Activated T-helper 1 cell treated with anti-CD3 and anti-CD28 coated beads, Interleukin-12 subunit alpha, Interleukin-12 subunit beta, Interleukin-2, Interleukin-4 antibody, amounts not matched to agents 30 ng/mL and 10 ng/mL and 1 ng/mL, durations not matched to agents 14 hours and 24 hours and 36 hours (primary cell): ENCODE measurements at regions not wholly inside any gene's neighbourhood (a gene's known extent, or its start where the extent isn't known, plus 50 kb on each side); places are given as distances from the start of the nearest gene placed in this dataset.
"Not testable (repeated sequence)": the region's sequence is repeated elsewhere in the genome, so short reads cannot be mapped to it uniquely, and the experiment has no call there.

Experiments
- DNase-seq: peaks from one replicate; pipeline ENCODE4 v3.0.0; 2021; ENCODE audit warnings: low spot score
- H3K27ac Mint-ChIP-seq: one replicate; pipeline ENCODE4 v1.8.0; 2021; ENCODE audit warnings: mild to moderate bottlenecking, mixed read lengths
- H3K27me3 Mint-ChIP-seq: one replicate; pipeline ENCODE4 v1.8.0; 2022; ENCODE audit warnings: mild to moderate bottlenecking, moderate library complexity, mixed read lengths; ENCODE audit not compliant: insufficient read depth
- H3K36me3 Mint-ChIP-seq: one replicate; pipeline ENCODE4 v1.8.0; 2021; ENCODE audit warnings: low read depth, mixed read lengths
- H3K4me1 Mint-ChIP-seq: one replicate; pipeline ENCODE4 v1.8.0; 2021; ENCODE audit warnings: low read depth, mixed read lengths
- H3K4me3 Mint-ChIP-seq: one replicate; pipeline ENCODE4 v1.8.0; 2021; ENCODE audit warnings: mild to moderate bottlenecking, moderate library complexity, mixed read lengths
- H3K9me3 Mint-ChIP-seq: one replicate; pipeline ENCODE4 v1.8.0; 2021; ENCODE audit warnings: mixed read lengths
- intact Hi-C: fragments of 100-400 bp; cut with micrococcal nuclease; formaldehyde crosslinking; loops from one replicate; pipeline ENCODE4 v1.15.1; 2024

DNA sequence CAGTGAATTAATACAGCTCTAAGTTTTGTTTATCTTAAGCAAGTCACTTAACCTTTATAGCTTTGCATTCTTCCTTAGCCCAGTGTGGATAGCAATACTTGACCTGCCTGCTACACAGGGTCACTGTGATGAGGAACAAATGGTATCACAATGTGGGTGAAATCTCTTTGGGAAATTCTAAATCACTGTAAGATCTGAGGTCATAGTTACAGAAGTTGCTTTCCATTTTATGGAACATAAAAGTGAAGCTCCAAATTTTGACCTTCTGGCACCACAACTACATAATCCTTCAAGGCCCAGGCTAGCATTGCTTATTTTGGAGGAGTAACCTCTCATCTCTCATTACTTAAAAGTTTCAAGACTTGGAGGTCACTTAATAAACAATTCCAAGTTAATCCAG lies 227.7 kb downstream of the USP46 start:
- no peaks in the 10 kb centered on the region for H3K36me3 Mint-ChIP-seq
- H3K9me3 Mint-ChIP-seq, result no peaks in the 10 kb centered on the region
- H3K27ac Mint-ChIP-seq, result no peak overlapping the region
- H3K27me3 Mint-ChIP-seq, result peaks cover 3% of the 10 kb centered on the region
- intact Hi-C loops, result no loop called here
- no peak overlapping the region for H3K4me3 Mint-ChIP-seq
- DNase-seq, result no peak
- H3K4me1 Mint-ChIP-seq, result no peaks in the 10 kb centered on the region

DNA sequence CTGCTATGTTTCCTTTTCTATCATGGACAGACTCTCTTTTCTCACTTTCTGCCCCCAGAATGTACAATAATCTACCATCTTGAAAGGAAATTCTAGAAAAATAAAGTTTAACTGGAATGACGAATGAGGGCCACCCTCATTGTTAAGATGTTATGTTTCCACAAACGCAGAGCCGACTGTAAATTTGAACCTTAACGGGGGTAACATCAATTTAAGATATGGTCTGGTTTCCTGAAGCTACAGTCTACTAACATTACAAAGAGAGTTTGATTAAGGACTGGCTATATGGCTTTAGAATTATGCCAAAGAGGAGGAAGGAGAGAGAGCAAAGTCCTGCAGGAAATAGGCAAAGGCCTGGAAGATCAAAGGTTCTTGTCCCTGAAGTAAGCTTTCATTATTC lies 227.2 kb downstream of the USP46 start:
- intact Hi-C loops, result no loop called here
- H3K27me3 Mint-ChIP-seq, result peaks cover 3% of the 10 kb centered on the region
- no peak overlapping the region for H3K4me3 Mint-ChIP-seq
- no peaks in the 10 kb centered on the region for H3K36me3 Mint-ChIP-seq
- no peaks in the 10 kb centered on the region for H3K9me3 Mint-ChIP-seq
- H3K4me1 Mint-ChIP-seq, result no peaks in the 10 kb centered on the region
- DNase-seq, result no peak
- H3K27ac Mint-ChIP-seq, result no peak overlapping the region

DNA sequence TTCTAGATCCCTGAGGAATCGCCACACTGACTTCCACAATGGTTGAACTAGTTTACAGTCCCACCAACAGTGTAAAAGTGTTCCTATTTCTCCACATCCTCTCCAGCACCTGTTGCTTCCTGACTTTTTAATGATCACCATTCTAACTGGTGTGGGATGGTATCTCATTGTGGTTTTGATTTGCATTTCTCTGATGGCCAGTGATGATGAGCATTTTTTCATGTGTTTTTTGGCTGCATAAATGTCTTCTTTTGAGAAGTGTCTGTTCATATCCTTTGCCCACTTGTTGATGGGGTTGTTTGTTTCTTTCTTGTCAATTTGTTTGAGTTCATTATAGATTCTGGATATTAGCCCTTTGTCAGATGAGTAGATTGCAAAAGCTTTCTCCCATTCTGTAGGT lies 216.6 kb downstream of the USP46 start:
- H3K4me1 Mint-ChIP-seq, H3K36me3 Mint-ChIP-seq, H3K27ac Mint-ChIP-seq, H3K9me3 Mint-ChIP-seq, intact Hi-C loops, H3K27me3 Mint-ChIP-seq, H3K4me3 Mint-ChIP-seq, DNase-seq: not testable (repeated sequence)

DNA sequence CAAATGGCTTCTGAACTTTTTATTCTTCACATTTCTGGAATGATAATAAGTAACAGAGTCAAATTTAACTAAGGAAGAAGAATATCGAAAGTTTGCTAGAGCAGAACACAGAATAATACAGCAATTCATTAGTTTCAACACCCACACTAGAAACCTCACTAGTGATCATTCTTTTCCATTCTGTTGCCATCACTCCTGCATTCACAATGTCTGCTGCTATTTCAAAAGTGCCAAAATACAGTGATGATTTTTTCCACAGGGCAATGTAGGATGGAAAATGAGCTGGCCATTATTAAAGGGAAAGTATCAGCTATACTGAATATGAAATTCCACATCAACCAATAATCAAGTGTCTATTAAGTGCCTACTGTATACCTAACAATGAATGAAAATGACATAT lies 186.7 kb downstream of the USP46 start:
- intact Hi-C loops, result no loop called here
- DNase-seq, result no peak
- Mint-ChIP-seq H3K27ac (no peak overlapping the region), H3K4me1 (no peaks in the 10 kb centered on the region), H3K9me3 (no peaks in the 10 kb centered on the region), H3K36me3 (no peaks in the 10 kb centered on the region), H3K27me3 (peaks cover 2% of the 10 kb centered on the region), H3K4me3 (no peak overlapping the region)

DNA sequence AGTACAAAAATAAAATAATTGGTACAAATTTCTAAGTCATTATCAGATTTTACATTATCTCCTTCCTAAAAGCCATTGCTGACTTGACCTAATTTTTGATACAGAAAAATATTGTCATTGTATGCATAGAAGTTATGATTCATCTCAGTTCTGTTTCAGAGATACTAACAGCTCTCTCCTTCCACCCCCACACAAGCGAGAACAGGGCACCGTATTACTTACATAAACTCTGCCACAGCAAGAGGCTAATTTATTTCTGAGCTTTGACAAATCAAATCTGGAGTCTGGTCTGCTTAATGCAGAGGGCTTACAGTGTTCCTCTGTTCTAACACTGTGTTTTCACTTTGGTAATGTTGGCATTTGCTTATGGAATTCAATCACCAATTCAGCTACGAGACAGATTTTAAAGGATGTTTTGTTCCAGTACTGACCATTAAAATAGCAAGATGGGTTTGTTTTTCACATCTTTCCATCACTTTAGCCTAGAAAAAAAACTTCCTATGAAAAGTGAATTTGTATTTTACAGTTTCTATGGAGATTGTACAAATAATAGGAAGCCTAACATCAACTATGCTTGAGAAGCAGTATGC lies 181.8 kb downstream of the USP46 start:
- no peaks in the 10 kb centered on the region for H3K9me3 Mint-ChIP-seq
- H3K36me3 Mint-ChIP-seq, result no peaks in the 10 kb centered on the region
- no peak overlapping the region for H3K4me3 Mint-ChIP-seq
- H3K27me3 Mint-ChIP-seq, result no peaks in the 10 kb centered on the region
- intact Hi-C loops, result no loop called here
- no peak overlapping the region for H3K27ac Mint-ChIP-seq
- no peaks in the 10 kb centered on the region for H3K4me1 Mint-ChIP-seq
- no peak for DNase-seq

DNA sequence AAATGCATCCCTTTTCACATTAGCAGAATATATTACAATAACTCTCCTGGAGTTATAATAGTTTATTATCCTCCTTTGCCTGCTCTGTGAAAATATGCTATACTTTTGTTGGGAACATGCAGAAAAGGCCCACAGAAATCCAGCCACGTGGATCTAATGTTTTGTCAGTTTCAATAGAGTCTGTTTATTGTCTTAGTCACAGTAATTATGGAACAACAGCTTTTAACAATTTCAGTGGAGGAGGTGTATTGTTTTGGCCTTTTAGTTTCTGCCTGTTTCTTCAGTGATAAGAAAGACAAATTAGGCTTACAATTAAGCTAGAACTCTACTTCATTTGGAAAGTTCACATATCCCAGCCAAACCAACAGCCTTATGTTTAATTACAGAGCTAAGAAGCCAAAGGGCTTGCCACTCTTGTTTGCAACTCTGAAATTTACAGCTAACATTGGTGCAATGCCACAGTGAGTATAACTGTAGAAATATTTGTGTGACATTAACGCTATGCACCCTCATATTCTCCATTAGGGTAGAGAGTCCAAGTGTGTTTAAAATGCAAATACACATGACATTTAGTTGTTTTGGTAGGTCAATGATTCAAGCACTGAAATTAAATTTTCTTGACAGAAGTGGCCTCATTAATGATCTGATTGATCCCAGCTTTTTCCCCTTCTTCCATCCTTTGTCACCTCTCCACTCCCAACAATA lies 175.8 kb downstream of the USP46 start:
- no peaks in the 10 kb centered on the region for H3K4me1 Mint-ChIP-seq

DNA sequence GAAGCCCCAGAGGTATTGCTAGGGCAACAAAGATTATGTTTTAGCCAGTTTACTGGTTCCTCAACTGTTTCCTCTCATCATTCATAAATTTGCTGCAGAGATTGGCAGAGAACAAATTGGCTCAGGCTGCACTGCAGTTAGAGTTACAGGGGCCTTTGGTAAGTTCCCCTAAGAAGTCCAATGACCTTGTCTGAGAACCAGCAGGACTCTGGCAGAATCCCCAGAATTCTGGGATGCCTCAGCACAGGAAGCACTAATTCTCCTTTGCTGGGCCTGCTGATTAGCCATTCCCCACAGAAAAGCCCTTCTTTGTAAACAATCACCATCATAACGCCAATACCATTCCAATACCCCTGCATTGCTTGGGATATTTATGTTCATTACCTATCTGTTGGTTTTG lies 151.3 kb downstream of the USP46 start:
- intact Hi-C loops, result no loop called here
- no peak for DNase-seq
- H3K27ac Mint-ChIP-seq, result no peak overlapping the region
- no peak overlapping the region for H3K4me3 Mint-ChIP-seq
- no peaks in the 10 kb centered on the region for H3K36me3 Mint-ChIP-seq
- H3K27me3 Mint-ChIP-seq, result no peaks in the 10 kb centered on the region
- no peaks in the 10 kb centered on the region for H3K4me1 Mint-ChIP-seq
- no peaks in the 10 kb centered on the region for H3K9me3 Mint-ChIP-seq

More for the DNA sequence above, 175.8 kb downstream of the USP46 start:
- Mint-ChIP-seq H3K27ac (no peak overlapping the region), H3K27me3 (peaks cover 3% of the 10 kb centered on the region), H3K4me3 (no peak overlapping the region), H3K36me3 (no peaks in the 10 kb centered on the region), H3K9me3 (no peaks in the 10 kb centered on the region)
- intact Hi-C loops, result no loop called here
- no peak for DNase-seq

DNA sequence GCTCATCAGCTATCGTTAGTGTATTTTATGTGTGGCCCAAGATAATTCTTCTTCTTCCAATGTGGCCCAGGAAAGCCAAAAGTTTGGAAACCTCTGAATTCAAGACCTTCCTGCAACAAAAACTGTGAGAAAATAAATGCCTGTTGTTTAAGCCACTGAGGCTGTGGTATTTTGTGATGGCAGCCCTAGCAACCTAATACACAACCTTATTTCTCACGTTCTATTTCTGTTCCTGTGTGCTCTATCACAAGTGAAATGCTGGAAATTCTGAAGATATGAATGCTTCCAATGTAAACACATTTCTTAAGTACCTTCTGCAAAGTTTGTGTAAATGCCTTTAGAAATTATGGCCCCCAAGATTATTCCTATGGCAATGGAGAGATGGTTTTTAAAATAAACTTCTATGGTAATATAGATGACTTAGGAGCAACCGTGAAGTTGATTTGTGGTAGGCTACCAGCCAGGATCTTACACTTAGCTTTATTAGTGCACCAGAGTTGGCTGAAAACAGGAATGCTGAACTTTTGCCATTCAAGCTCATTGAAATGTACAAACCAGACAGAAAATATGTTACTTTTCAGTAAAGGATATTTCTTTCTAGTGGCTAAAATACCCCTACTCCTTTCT lies 148.0 kb downstream of the USP46 start:
- intact Hi-C loops, result no loop called here

DNA sequence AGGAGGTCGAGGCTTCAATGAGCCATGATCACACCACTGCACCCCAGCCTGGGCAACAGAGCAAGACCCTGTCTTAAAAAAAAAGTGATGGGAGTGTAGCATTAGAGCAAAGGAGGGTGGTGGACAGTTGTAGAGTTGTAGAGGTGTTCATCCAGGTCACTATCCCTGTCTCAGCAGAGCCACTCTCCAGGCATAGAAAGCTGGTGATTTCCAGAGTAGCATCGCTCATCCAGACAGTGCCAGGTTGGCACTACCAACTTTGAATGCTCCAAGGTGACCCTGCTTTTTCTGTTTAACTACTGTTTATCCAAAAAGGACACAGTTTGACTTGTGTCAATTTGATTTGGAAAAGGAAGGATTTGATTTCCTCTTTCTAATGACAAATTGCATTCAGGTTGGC lies 147.3 kb downstream of the USP46 start:
- intact Hi-C loops, result no loop called here
- Mint-ChIP-seq H3K4me3 (no peak overlapping the region), H3K36me3 (no peaks in the 10 kb centered on the region), H3K27ac (no peak overlapping the region), H3K9me3 (no peaks in the 10 kb centered on the region), H3K27me3 (no peaks in the 10 kb centered on the region), H3K4me1 (no peaks in the 10 kb centered on the region)
- no peak for DNase-seq

More for the DNA sequence above, 148.0 kb downstream of the USP46 start:
- Mint-ChIP-seq H3K27ac (no peak overlapping the region), H3K4me1 (no peaks in the 10 kb centered on the region), H3K36me3 (no peaks in the 10 kb centered on the region), H3K9me3 (no peaks in the 10 kb centered on the region), H3K4me3 (no peak overlapping the region), H3K27me3 (no peaks in the 10 kb centered on the region)
- DNase-seq, result no peak

DNA sequence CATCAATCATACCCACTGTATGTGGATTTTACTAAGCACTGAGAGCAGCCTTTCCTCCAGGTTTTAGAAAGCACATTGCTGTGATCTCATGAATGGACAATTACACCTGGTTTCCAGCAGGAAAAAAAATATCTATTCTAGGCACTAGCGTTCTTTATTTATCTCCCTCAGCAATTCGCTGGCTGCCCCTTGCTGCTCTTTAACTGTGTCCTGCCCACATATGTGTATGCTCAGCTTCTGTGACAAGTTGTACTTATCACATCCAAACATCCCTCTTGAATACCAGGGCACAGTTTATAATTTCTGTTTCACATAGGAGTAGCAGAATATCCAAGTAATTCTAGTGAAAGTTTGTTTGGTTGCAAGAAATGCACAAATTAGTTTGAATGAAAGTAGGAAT lies 146.8 kb downstream of the USP46 start:
- Mint-ChIP-seq H3K27ac (no peak overlapping the region), H3K9me3 (no peaks in the 10 kb centered on the region), H3K4me1 (no peaks in the 10 kb centered on the region), H3K4me3 (no peak overlapping the region), H3K27me3 (no peaks in the 10 kb centered on the region), H3K36me3 (no peaks in the 10 kb centered on the region)
- intact Hi-C loops, result no loop called here
- no peak for DNase-seq

DNA sequence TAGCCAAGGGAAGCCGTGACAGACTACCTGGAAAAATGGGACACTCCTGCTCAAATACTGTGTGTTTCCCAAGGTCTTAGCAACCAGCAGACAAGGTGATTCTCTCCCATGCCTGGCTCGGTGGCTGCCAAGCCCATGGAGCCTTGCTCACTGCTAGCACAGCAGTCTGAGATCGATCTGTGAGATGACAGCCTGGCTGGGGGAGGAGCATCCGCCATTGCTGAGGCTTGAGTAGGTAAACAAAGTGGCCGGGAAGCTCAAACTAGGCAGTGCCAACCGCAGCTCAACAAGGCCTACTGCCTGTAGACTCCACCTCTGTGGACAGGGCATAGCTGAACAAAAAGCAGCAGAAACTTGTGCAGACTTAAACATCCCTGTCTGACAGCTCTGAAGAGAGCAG lies 137.0 kb downstream of the USP46 start:
- H3K4me3 Mint-ChIP-seq, H3K4me1 Mint-ChIP-seq, H3K9me3 Mint-ChIP-seq, intact Hi-C loops, H3K36me3 Mint-ChIP-seq, DNase-seq, H3K27ac Mint-ChIP-seq, H3K27me3 Mint-ChIP-seq: not testable (repeated sequence)

DNA sequence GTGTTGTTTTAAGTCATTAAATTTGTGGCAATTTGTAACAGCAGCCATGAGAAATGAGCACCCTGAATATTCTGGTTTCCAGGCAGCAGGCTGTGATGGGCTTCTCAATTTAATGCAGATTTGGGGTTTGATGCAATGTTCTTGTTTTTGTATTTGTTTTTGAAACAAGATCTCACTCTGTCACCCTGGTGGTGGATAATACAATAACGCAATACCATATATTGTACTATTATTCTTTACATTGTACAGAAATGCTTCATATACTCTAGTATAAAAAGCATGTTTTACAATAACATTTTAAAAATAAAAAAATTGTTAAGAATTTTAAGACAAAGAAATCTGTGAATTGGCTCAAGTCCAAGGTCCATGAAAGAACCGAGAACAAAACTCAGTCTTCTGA lies 129.1 kb downstream of the USP46 start:
- intact Hi-C loops, result no loop called here
- no peak for DNase-seq
- no peak overlapping the region for H3K27ac Mint-ChIP-seq
- no peak overlapping the region for H3K4me3 Mint-ChIP-seq
- H3K36me3 Mint-ChIP-seq, result no peaks in the 10 kb centered on the region
- H3K4me1 Mint-ChIP-seq, result no peaks in the 10 kb centered on the region
- H3K27me3 Mint-ChIP-seq, result no peaks in the 10 kb centered on the region
- no peaks in the 10 kb centered on the region for H3K9me3 Mint-ChIP-seq

DNA sequence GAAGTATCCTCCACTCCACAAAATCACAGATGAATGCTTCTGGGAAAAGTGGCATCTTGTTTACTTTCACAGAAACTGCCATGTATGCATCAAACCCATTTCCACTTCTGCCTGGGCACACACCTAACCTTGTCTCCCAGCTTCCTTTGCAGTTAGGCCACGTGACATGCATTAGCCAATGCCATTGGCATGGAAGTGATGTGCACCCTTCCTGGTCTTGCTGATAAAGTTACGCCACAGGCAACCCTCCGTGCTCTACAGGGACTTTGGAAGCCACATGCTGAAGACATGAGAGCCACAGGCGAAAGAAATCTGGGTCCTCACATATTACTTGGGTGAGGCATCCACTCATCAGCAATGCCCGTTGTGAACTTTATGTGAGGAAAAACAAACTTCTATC lies 123.3 kb downstream of the USP46 start:
- Mint-ChIP-seq H3K27me3 (no peaks in the 10 kb centered on the region), H3K36me3 (no peaks in the 10 kb centered on the region), H3K27ac (no peak overlapping the region), H3K9me3 (peaks cover 4% of the 10 kb centered on the region), H3K4me1 (no peaks in the 10 kb centered on the region), H3K4me3 (no peak overlapping the region)
- intact Hi-C loops, result no loop called here
- no peak for DNase-seq
